Prostate gland (tissue), 2 donors: ENCODE measurements at regions not wholly inside any gene's neighbourhood (a gene's known extent, or its start where the extent isn't known, plus 50 kb on each side); places are given as distances from the start of the nearest gene placed in this dataset.

Experiments
- DNase-seq: peaks from one replicate; pipeline ENCODE4 v3.0.0-alpha.2; 2019; ENCODE audit warnings: low spot score
- H3K27ac ChIP-seq, 2 donors: fragments of 200-600 bp; sonication (generic); 2 replicates each; pipeline ENCODE4 v1.5.1; 2017 to 2019
- H3K27me3 ChIP-seq: fragments of 200-600 bp; sonication (generic); replicated peaks from 2 replicates; pipeline ENCODE4 v1.5.1; 2019; ENCODE audit not compliant: insufficient read depth
- H3K36me3 ChIP-seq, 2 donors: fragments of 200-600 bp; sonication (generic); 1 replicate in 1 of 2; 2 replicates in 1 of 2; pipeline versions ENCODE4 v1.5.1 to v1.8.1; 2017 to 2019
- H3K4me1 ChIP-seq: fragments of 200-600 bp; sonication (generic); replicated peaks from 2 replicates; pipeline ENCODE4 v1.5.1; 2019
- H3K4me3 ChIP-seq, 2 donors: fragments of 200-600 bp; sonication (generic); 2 replicates each; pipeline ENCODE4 v1.5.1; 2017 to 2019
- H3K9me3 ChIP-seq: fragments of 200-600 bp; sonication (generic); 2 replicates; pipeline ENCODE4 v1.5.1; 2017
- CTCF ChIP-seq, 4 experiments: fragments of 200-600 bp in 2 of 4; fragments of 450-650 bp in 2 of 4; sonication (generic) in 2 of 4; IDR thresholded peaks; 1 replicate in 3 of 4; 2 replicates in 1 of 4; pipeline ENCODE4 v1.5.1; 2016 to 2019; ENCODE audit warnings: antibody characterized with exemption in 4 of 4, mild to moderate bottlenecking in 2 of 4, moderate library complexity in 2 of 4
- POLR2A ChIP-seq: fragments of 450-650 bp; IDR thresholded peaks from one replicate; pipeline ENCODE4 v1.6.1; 2016; ENCODE audit warnings: antibody characterized with exemption, mild to moderate bottlenecking
- POLR2AphosphoS5 ChIP-seq: sonication (generic); formaldehyde crosslinking; IDR thresholded peaks from one replicate; pipeline ENCODE4 v1.6.1; 2017; ENCODE audit warnings: antibody characterized with exemption
- WGBS: methylation state at CpG from one replicate; pipeline ENCODE4 v1.1.5; 2018; 5-methylcytosine and 5-hydroxymethylcytosine counted together
- intact Hi-C: fragments of 100-400 bp; cut with DNase I; formaldehyde crosslinking; loops from one replicate; pipeline ENCODE4 v1.14.2; 2022

DNA sequence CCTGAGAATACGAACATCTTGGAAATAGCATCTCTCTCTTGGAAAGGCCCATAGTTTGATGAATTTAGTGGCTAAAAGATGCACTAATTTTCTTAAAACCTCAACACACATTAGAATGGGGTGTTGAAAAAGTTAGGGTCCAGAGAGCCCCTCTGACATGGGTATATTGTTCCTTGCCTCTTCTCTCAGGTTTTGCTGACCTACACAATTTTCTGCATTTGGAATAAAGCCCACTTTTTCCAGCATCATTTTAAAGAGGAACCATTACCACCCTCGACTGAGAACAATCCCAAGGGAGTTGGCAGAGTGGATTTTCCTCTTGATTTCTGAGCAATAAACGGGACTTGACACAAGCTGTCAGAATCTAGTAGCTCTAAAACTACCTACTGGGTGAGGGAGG lies 156.1 kb downstream of the PMP22 start:
- TF ChIP-seq POLR2AphosphoS5 (no peak), CTCF (IDR thresholded peaks at IDR 0.05) (no peak), POLR2A (no peak)
- H3K27me3 ChIP-seq: no peaks in the 10 kb centered on the region
- no peaks in the 10 kb centered on the region for H3K4me1 ChIP-seq
- 75% methylated on average over 3 of the region's 3 CpGs for WGBS
- no peak overlapping the region for H3K4me3 ChIP-seq
- intact Hi-C loops: no loop called here
- H3K27ac ChIP-seq: no peak overlapping the region
- H3K9me3 ChIP-seq: no peaks in the 10 kb centered on the region
- no peaks in the 10 kb centered on the region for H3K36me3 ChIP-seq
- no peak for DNase-seq

DNA sequence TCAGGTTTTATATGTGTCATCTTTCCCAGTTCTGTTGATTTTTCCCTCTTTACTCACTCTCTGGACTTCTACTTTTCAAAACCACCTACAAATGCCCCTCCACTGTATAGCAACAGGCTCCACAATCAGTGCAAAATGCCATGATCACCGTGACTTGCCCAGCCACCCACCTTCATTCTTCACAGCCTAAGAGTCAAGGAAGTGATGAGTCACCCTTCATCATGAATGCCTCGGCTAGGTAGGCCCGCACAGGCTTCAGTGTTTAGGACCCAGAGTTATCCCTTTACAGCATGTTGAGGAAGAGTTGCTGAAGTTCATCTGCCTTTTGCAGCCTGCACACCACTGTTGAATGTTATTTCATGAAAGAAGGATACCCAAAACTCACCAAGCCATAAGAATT lies 158.6 kb downstream of the PMP22 start:
- 68% methylated on average over 3 of the region's 3 CpGs for WGBS
- no peaks in the 10 kb centered on the region for H3K9me3 ChIP-seq
- TF ChIP-seq POLR2A (no peak), POLR2AphosphoS5 (no peak), CTCF (IDR thresholded peaks at IDR 0.05) (no peak)
- no peaks in the 10 kb centered on the region for H3K27me3 ChIP-seq
- H3K27ac ChIP-seq: no peak overlapping the region
- DNase-seq: no peak
- no peaks in the 10 kb centered on the region for H3K4me1 ChIP-seq
- intact Hi-C loops: no loop called here
- no peak overlapping the region for H3K4me3 ChIP-seq
- H3K36me3 ChIP-seq: no peaks in the 10 kb centered on the region

- no peaks in the 10 kb centered on the region for H3K36me3 ChIP-seq
- H3K4me1 ChIP-seq: no peaks in the 10 kb centered on the region
- no peaks in the 10 kb centered on the region for H3K27me3 ChIP-seq
- no peak for DNase-seq
- no peak overlapping the region for H3K4me3 ChIP-seq
- TF ChIP-seq POLR2A (no peak), CTCF (IDR thresholded peaks at IDR 0.05) (no peak), POLR2AphosphoS5 (no peak)
- 97% methylated on average over 4 of the region's 4 CpGs for WGBS
- H3K9me3 ChIP-seq: no peaks in the 10 kb centered on the region
- H3K27ac ChIP-seq: no peak overlapping the region
- intact Hi-C loops: no loop called here
These were observed 161.3 kb downstream of the PMP22 start for GRCh38 chr17:15103785-15104184.

DNA sequence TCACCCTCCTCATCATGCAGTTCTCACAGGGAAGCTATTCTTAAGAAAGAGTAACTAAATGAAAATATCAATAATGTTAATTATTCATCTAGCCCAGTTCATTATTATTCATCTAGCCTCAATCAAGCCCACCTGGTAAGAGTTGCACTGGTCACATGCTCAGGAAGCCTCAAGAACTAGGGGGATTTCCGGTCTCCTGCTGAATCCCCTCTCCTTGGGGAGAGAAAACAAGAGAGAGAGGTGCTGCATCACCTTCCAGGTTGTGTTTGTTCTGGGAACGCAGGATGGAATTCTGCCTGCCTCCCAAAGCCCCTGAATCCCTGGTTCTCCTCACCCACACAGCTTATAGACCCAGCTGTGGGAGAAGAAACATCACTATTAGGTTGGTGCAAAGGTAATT lies 164.0 kb downstream of the PMP22 start:
- WGBS: 82% methylated on average over 2 of the region's 2 CpGs
- no peak for DNase-seq
- no peaks in the 10 kb centered on the region for H3K36me3 ChIP-seq
- no peaks in the 10 kb centered on the region for H3K9me3 ChIP-seq
- H3K4me1 ChIP-seq: no peaks in the 10 kb centered on the region
- H3K27me3 ChIP-seq: no peaks in the 10 kb centered on the region
- H3K4me3 ChIP-seq: no peak overlapping the region
- intact Hi-C loops: no loop called here
- TF ChIP-seq POLR2AphosphoS5: no peak
- no peak for TF ChIP-seq POLR2A
- no peak for TF ChIP-seq CTCF (IDR thresholded peaks at IDR 0.05)
- H3K27ac ChIP-seq: no peak overlapping the region

- H3K4me1 ChIP-seq: no peaks in the 10 kb centered on the region
- no peak overlapping the region for H3K4me3 ChIP-seq
- no peaks in the 10 kb centered on the region for H3K9me3 ChIP-seq
- TF ChIP-seq POLR2A (no peak), POLR2AphosphoS5 (no peak), CTCF (IDR thresholded peaks at IDR 0.05) (no peak)
- no peak overlapping the region for H3K27ac ChIP-seq
- H3K36me3 ChIP-seq: no peaks in the 10 kb centered on the region
- intact Hi-C loops: no loop called here
- no peak for DNase-seq
- H3K27me3 ChIP-seq: no peaks in the 10 kb centered on the region
- 81% methylated on average over 4 of the region's 4 CpGs for WGBS
These were observed 168.6 kb downstream of the PMP22 start for GRCh38 chr17:15096511-15096910.
